ENCODE measurements at regions not wholly inside any gene's neighbourhood (a gene's known extent, or its start where the extent isn't known, plus 50 kb on each side); places are given as distances from the start of the nearest gene placed in this dataset.
A peak's percentile ranks its signal among the peaks of the same experiment; 100 is the strongest.

- peak; percentile 60 for DNase-seq (ENCODE audit: low spot score)
Observed at GRCh38 chr2:18378020-18378653, 182.3 kb downstream of the RDH14 start.

- DNase-seq (ENCODE audit: low spot score) = no peak
Observed at GRCh38 chr2:18376936-18377335, 183.5 kb downstream of the RDH14 start.

- DNase-seq (ENCODE audit: low spot score) = no peak
Observed at GRCh38 chr2:18373664-18374063, 186.8 kb downstream of the RDH14 start.

GRCh38 chr2:18373081-18373480 is 187.4 kb downstream of the RDH14 start:
- DNase-seq (ENCODE audit: low spot score) = no peak

- DNase-seq (ENCODE audit: low spot score) = no peak
Observed at GRCh38 chr2:18372641-18373040, 187.8 kb downstream of the RDH14 start.

- DNase-seq (ENCODE audit: low spot score) = no peak
Observed at GRCh38 chr2:18369760-18370159, 190.7 kb downstream of the RDH14 start.

GRCh38 chr2:18368008-18368407 is 192.4 kb downstream of the RDH14 start:
- DNase-seq (ENCODE audit: low spot score) = no peak

GRCh38 chr2:18365342-18365741 is 195.1 kb downstream of the RDH14 start:
- no peak for DNase-seq (ENCODE audit: low spot score)

- DNase-seq (ENCODE audit: low spot score) = no peak
Observed at GRCh38 chr2:18363348-18363747, 197.1 kb downstream of the RDH14 start.

- DNase-seq (ENCODE audit: low spot score) = no peak
Observed at GRCh38 chr2:18362696-18363095, 197.8 kb downstream of the RDH14 start.

- DNase-seq (ENCODE audit: low spot score) = no peak
Observed at GRCh38 chr2:18357537-18357936, 202.9 kb downstream of the RDH14 start.

GRCh38 chr2:18356676-18357075 is 203.8 kb downstream of the RDH14 start:
- no peak for DNase-seq (ENCODE audit: low spot score)

GRCh38 chr2:18349421-18349820 is 211.0 kb downstream of the RDH14 start:
- no peak for DNase-seq (ENCODE audit: low spot score)

- no peak for DNase-seq (ENCODE audit: low spot score)
Observed at GRCh38 chr2:18346874-18347273, 213.6 kb downstream of the RDH14 start.

GRCh38 chr2:18346344-18346743 is 214.1 kb downstream of the RDH14 start:
- no peak for DNase-seq (ENCODE audit: low spot score)

GRCh38 chr2:18345848-18346247 is 214.6 kb downstream of the RDH14 start:
- no peak for DNase-seq (ENCODE audit: low spot score)

- no peak for DNase-seq (ENCODE audit: low spot score)
Observed at GRCh38 chr2:18342901-18343300, 217.6 kb downstream of the RDH14 start.

GRCh38 chr2:18339326-18339725 is 221.1 kb downstream of the RDH14 start:
- DNase-seq (ENCODE audit: low spot score) = no peak

- DNase-seq (ENCODE audit: low spot score) = no peak
Observed at GRCh38 chr2:18336975-18337374, 223.5 kb downstream of the RDH14 start.

GRCh38 chr2:18332477-18332876 is 228.0 kb downstream of the RDH14 start:
- DNase-seq (ENCODE audit: low spot score) = no peak

- DNase-seq (ENCODE audit: low spot score) = no peak
Observed at GRCh38 chr2:18325118-18325517, 235.3 kb downstream of the RDH14 start.

- no peak for DNase-seq (ENCODE audit: low spot score)
Observed at GRCh38 chr2:18319987-18320386, 240.5 kb downstream of the RDH14 start.

GRCh38 chr2:18317017-18317416 is 243.4 kb downstream of the RDH14 start:
- no peak for DNase-seq (ENCODE audit: low spot score)

GRCh38 chr2:18312818-18313217 is 247.6 kb downstream of the RDH14 start:
- no peak for DNase-seq (ENCODE audit: low spot score)

All from Ammon's horn (tissue), 1 donor.